ENCODE measurements at regions not wholly inside any gene's neighbourhood (a gene's known extent, or its start where the extent isn't known, plus 50 kb on each side); places are given as distances from the start of the nearest gene placed in this dataset.
"Not testable (repeated sequence)": the region's sequence is repeated elsewhere in the genome, so short reads cannot be mapped to it uniquely, and the experiment has no call there.

DNA sequence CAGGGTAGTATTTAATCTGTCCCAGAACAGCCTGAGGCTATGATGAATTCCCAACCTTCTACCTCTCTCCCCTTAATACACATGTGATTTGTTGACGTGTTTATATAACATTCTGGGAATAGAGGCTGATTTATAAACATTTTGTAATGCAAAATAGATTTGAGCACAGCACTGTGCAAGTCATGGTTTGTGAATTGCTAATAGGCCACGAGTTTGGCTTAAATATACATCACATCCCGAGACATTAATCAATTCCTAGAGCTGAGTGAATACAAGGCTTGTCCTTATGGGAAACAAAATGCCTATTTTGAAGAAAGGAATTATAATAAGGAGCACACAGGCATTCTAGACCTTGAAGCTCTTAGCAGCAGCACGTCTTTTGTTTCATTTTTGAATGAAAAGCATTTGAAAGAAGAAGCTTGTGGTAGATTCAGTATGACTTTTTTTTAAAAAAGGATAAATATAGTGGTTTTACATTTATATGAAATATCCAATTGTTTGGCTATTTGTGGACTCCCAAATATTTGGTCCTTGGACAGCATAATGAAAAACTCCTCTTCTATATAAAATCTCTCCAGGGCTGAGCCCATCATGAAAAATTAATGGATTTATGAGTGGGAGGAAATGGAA is 116.4 kb downstream of the SLC17A6 start:
- no peak for TF ChIP-seq CTCF (IDR thresholded peaks at IDR 0.05; ENCODE audit: low read depth, low read length)
- DNase-seq (ENCODE audit: extremely low read depth, low read depth): peak; percentile 32

GRCh38 chr11:22449441-22449840 is 111.3 kb downstream of the SLC17A6 start:
- DNase-seq (ENCODE audit: extremely low read depth, low read depth): no peak
- no peak for TF ChIP-seq CTCF (IDR thresholded peaks at IDR 0.05; ENCODE audit: low read depth, low read length)

GRCh38 chr11:22444076-22444475 is 105.9 kb downstream of the SLC17A6 start:
- DNase-seq (ENCODE audit: extremely low read depth, low read depth): no peak
- no peak for TF ChIP-seq CTCF (IDR thresholded peaks at IDR 0.05; ENCODE audit: low read depth, low read length)

DNA sequence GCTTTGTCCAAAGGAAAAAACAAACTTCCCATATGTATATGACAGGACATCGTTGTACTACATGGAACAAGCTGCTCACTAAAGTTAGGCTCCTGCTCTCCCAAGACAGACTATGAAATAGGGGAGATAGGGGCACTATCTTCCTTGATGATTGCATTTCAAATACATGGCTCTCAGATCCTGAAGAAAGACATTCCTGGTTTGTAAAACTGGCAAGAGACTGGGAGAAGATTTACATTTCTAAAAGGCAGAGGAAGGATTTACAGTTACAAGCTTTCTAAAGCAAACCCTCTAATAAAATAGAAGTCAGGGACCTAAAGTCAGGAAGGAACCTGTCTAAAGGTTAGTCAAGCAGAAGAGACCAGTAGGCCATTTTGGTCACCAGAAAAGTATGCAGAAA is 103.7 kb downstream of the SLC17A6 start:
- no peak for DNase-seq (ENCODE audit: extremely low read depth, low read depth)
- no peak for TF ChIP-seq CTCF (IDR thresholded peaks at IDR 0.05; ENCODE audit: low read depth, low read length)

DNA sequence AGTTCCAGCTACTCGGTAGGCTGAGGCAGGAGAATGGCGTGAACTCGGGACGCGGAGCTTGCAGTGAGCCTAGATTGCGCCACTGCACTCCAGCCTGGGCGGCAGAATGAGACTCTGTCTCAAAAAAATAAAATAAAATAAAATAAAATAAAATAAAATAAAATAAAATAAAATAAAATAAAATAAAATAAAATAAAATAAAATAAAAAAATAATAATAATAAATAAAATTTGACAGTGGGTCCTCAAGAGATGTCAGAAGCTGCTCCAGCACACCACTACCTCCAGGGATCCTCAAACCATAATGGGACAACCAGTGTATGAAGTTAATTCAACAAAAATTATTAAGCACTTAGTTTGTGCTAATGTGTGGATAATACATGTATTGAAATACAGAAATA is 97.4 kb downstream of the SLC17A6 start:
- not testable (repeated sequence) for DNase-seq (ENCODE audit: extremely low read depth, low read depth)

GRCh38 chr11:22433517-22433916 is 95.3 kb downstream of the SLC17A6 start:
- TF ChIP-seq CTCF (IDR thresholded peaks at IDR 0.05; ENCODE audit: low read depth, low read length): no peak

DNA sequence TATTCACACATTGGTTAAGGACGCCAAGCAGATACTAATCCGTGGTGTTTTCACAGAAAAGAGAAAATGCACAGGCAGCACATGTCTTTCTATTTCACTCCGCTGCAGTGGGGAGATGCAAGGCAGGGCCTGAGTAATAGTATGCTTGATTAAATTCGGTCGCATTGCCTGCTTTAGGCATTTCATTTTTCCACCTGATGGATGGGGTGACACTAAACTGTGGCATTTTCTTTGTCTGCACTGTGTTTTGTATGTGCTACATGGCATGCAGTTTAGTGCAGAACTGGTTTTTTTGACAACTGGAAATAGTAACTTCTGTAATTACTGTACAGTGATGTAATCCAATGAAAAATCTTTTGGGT is 94.9 kb downstream of the SLC17A6 start:
- DNase-seq (ENCODE audit: extremely low read depth, low read depth): no peak
- no peak for TF ChIP-seq CTCF (IDR thresholded peaks at IDR 0.05; ENCODE audit: low read depth, low read length)

More at GRCh38 chr11:22433517-22433916, 95.3 kb downstream of the SLC17A6 start:
- DNase-seq (ENCODE audit: extremely low read depth, low read depth): no peak
